Epithelial cell of esophagus (primary cell): ENCODE measurements at regions not wholly inside any gene's neighbourhood (a gene's known extent, or its start where the extent isn't known, plus 50 kb on each side); places are given as distances from the start of the nearest gene placed in this dataset.

Experiments
- DNase-seq: peaks from one replicate; pipeline ENCODE4 v3.0.0; 2010; ENCODE audit warnings: low read depth
- H3K4me3 ChIP-seq: 2 replicates; pipeline ENCODE4 v1.5.1; 2011; ENCODE audit warnings: mild to moderate bottlenecking, low read length, control low read depth
- TF ChIP-seq, protein P1 (sequence below): IDR thresholded peaks from 2 replicates; pipeline ENCODE4 v1.5.1; 2011; ENCODE audit warnings: low read depth, mild to moderate bottlenecking, low read length, control low read depth, inconsistent platforms; ENCODE audit not compliant: insufficient read depth; ENCODE audit errors: missing control alignments

DNA sequence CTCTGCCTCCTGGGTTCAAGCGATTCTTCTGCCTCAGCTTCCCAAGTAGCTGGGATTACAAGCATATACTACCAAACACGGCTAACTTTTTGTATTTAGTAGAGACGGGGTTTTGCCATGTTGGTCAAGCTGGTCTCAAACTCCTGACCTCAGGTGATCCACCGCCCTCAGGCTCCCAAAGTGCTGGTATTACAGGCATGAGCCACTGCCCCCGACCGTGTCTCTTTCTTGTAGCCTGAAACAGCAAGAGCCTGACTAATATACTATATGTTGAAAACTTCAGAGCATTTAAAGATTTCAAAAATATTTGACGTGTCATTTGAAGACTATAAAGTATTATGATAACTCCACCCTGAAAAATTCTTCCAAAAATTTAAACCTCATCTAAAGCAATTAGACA, 71.7 kb upstream of the ZNF648 start:
- TF ChIP-seq, protein P1, sequence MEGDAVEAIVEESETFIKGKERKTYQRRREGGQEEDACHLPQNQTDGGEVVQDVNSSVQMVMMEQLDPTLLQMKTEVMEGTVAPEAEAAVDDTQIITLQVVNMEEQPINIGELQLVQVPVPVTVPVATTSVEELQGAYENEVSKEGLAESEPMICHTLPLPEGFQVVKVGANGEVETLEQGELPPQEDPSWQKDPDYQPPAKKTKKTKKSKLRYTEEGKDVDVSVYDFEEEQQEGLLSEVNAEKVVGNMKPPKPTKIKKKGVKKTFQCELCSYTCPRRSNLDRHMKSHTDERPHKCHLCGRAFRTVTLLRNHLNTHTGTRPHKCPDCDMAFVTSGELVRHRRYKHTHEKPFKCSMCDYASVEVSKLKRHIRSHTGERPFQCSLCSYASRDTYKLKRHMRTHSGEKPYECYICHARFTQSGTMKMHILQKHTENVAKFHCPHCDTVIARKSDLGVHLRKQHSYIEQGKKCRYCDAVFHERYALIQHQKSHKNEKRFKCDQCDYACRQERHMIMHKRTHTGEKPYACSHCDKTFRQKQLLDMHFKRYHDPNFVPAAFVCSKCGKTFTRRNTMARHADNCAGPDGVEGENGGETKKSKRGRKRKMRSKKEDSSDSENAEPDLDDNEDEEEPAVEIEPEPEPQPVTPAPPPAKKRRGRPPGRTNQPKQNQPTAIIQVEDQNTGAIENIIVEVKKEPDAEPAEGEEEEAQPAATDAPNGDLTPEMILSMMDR: no peak
- H3K4me3 ChIP-seq: no peak overlapping the region
- DNase-seq: no peak

DNA sequence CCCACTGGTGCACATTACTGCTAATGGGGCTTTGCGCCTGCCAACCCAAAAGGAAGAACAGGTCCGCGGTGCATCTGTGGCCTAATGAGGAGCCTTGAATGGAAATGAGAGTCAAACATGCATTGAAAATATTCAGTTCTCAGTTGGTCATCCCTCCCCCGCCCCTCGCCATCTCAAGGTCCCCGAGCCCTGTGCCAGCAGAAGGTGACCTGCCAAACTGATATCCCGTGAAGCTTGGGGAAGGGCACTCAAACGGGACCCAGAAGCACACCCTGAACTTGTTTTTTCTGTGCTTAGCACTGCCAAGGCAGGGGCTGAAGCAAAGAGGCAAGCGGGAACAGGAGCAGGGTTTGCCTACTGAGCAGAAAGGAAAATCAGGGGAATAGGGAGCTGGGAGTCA, 67.9 kb upstream of the ZNF648 start:
- TF ChIP-seq, protein P1: no peak
- no peak for DNase-seq
- H3K4me3 ChIP-seq: no peak overlapping the region

DNA sequence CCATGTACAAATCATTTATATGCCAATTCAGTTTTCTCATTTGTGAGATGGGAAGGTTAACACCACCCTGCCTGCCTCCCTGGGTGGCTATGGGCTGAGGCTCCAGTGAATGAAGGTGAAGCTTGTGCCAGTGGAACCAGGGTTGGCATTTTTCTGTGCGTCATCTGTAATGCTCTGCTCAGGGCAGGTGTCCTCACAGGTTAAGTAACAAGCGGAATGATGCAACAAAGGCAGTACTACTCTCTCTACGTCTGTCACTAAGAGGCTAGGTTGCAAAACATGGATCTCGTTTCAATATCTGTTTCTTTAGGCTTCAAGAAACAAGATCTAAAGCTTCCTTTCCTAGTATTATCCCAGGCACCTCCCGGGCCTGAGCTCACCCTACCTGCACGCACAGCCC, 67.0 kb upstream of the ZNF648 start:
- DNase-seq: no peak
- H3K4me3 ChIP-seq: no peak overlapping the region
- TF ChIP-seq, protein P1: no peak

DNA sequence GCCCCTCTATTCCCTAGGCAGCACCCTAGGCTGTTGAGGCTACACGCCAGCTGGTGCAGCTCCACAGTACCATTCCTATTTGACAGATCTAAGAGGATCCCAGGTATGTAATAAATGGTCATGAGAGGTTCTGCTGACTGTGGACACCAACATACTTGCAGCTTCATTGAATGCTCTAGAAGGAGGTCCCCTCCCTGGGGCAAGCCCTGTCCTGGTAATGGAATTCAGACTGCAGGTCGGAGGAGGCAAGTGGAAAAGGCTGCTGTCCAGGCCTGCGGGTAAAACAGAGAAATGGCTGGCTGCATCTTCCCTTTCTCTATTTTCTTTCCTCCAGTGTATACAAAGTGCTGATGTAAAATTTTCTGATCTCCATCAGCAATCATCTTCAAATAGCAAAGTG, 66.1 kb upstream of the ZNF648 start:
- no peak overlapping the region for H3K4me3 ChIP-seq
- no peak for DNase-seq
- TF ChIP-seq, protein P1: no peak

DNA sequence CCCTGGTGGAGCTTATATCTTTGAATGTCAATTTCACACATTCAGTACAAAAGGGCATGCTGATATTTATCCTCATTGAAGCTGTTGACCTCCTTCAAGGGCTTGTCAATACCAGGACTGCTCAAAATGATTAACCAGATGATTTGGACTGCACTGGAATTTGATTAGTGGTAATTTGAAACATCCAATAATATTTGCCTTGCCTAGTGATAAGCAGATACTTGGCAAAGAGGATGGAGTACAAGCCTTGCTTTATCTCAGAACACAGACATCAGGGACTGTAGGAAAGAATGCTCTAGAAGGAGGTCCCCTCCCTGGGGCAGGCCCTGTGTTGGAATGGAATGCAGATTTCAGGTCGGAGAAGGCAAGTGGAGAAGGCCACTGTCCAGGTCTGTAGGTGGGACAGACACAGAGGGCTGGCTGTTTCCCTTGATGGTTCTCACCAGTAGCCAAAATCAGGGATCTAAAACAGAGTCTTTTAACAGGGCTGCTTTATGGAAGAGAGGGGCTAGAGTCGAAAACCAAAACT, 64.8 kb upstream of the ZNF648 start:
- no peak for DNase-seq
- TF ChIP-seq, protein P1: no peak
- no peak overlapping the region for H3K4me3 ChIP-seq

DNA sequence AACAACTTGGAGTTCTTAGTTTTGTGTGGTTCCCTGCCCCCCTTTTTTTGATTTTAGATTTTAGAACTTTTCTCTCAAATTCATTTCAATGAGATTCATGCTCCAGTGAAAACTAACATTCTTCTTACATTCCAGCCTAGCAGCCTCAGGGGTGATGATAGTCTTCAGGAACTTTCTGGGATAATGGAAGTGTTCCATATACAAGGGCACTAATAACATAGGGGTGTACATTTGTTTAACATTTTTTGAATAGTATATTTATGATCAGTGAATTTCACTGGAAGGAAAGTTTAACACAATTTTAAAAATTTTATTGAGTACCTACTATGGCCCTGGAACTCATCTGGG, 61.4 kb upstream of the ZNF648 start:
- H3K4me3 ChIP-seq: no peak overlapping the region
- TF ChIP-seq, protein P1: no peak
- no peak for DNase-seq

DNA sequence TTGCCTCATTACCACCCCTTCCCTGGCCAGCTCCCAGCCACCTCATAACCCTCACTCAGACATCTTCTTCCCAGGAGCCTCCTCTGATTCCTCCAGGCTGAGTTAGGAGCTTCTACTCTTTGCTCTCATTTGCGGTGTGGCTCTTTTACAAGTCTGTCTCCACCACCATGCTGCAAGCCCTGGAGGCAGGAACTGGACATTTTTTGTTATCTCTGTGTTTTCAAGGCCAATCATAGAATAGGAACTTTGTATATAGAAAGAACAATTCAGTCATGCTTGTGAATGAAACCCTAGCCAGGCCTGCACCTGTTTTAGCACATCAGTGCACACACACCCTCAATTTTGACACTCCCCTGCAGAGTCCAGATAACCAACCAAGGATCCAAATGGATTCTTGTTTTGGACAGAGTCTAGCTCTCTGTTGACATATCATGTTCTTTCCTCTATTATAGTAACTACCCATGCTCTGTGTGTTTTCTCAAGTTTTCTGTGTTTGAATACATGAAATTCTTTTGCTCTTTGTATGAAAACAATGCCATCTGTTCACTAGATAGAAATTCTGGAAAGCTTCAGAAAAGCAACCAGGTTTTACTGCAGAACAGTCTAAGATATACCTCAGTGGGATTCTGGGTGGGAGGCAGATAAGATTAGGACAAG, 60.9 kb upstream of the ZNF648 start:
- TF ChIP-seq, protein P1: no peak
- DNase-seq: no peak
- no peak overlapping the region for H3K4me3 ChIP-seq
